Coronary artery (tissue), 2 donors: ENCODE measurements at regions not wholly inside any gene's neighbourhood (a gene's known extent, or its start where the extent isn't known, plus 50 kb on each side); places are given as distances from the start of the nearest gene placed in this dataset.
"Not testable (repeated sequence)": the region's sequence is repeated elsewhere in the genome, so short reads cannot be mapped to it uniquely, and the experiment has no call there.

Source experiments
- DNase-seq: peaks from one replicate; pipeline ENCODE4 v3.0.0-alpha.2; 2017; ENCODE audit warnings: low spot score
- H3K27ac ChIP-seq, 2 donors: fragments of 200-600 bp; sonication (generic); one replicate each; pipeline ENCODE4 v1.5.1; 2016 to 2019
- H3K4me3 ChIP-seq: fragments of 200-600 bp; sonication (generic); 2 replicates; pipeline ENCODE4 v1.5.1; 2016; ENCODE audit warnings: mild to moderate bottlenecking, moderate library complexity

DNA sequence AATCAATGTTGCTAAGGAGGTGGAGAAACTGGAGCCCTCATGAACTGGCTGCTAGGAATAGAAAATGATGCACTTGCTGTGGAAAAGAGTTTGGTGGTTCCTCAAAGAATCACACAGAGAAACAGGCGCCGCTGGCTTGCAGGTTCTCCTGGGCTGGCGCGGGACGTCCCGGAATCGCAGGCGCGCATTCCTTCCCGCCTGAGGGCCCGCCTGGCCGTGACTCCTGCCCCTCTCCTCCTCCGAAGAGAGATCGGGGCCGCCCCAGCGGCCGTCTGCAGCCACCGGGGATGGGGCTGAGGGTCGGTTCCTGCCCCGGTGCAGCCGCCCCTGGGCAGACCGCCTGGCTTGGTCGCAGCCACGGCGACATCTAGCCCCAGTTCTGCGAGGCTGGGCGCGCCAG, 284.4 kb downstream of the CWH43 start:
- not testable (repeated sequence) for H3K4me3 ChIP-seq, H3K27ac ChIP-seq, DNase-seq

DNA sequence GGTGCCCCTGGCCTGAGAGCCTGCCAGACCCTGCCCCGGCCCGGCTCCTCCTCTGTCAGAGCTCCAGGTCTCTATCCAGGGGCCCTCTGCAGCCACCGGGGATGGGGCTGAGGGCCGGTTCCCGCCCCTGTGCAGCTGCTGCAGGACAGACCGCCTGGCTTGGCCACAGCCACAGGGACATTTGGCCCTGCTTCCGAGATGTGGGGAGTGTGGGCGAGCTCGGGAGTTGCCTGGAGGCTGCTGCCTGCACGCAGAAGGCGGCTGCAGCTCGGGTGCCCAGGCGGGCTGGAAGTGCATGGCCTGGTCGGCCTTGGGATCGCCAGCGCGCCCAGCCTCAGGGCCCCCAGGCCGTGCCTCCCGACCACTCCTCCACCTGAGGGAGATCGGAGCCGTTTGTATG, 284.8 kb downstream of the CWH43 start:
- H3K4me3 ChIP-seq, DNase-seq, H3K27ac ChIP-seq: not testable (repeated sequence)

DNA sequence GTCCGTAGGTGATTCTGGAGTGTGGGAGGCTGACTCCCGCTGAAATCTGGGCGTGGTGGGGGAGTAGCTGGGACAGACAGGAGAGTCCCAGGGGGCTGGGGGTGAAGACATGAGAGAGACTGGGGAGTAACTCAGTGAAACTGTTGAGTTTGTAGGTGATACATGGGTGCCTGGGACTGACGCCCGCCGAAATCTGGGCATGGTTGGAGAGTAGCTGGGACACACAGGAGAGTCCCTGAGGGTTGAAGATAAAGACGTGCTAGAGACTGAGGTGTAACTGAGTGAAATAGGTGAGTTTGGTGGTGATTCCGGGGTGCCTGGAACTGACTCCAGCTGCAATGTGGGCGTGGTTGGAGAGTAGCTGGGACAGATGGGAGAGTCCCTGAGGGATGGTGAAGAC, 299.8 kb downstream of the CWH43 start:
- H3K27ac ChIP-seq, DNase-seq, H3K4me3 ChIP-seq: not testable (repeated sequence)

DNA sequence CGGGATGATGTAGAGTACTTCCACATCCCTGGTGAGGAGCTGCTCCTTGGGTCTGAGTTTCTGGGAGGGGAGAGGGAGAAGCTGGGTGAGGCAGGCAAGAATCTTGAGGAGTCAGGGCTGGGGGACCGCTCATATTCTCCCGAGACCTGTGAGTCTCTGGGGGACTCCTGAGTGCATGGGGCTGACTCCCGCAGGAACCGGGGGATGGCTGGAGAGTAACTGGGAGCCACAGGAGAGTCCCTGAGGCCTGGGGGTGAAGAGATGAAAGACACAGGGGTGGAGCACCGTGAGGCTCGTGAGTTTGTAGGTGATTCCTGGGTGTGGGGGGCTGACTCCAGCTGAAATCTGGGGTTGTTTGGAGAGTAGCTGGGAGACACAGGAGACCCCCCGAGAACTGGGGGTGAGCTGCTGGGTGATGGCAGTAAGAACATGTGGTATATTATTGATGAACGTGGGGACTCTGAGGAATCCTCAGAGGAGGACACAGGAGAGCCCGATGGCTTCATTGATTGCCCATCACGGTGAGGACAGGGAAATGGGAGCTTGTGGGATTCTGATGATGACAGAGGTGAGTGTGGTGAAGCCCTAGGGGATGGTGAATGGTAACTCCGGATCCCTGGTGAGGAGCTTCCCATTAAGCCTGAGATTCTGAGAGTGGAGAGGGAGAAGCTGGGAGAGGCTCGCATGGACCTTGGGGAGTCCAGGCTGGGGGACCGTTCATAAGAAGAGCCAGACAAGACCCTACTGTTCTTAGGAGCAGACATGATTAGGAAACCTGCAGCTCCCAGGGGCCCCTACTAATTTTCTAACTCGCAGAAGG, 301.1 kb downstream of the CWH43 start:
- not testable (repeated sequence) for H3K4me3 ChIP-seq, H3K27ac ChIP-seq, DNase-seq

DNA sequence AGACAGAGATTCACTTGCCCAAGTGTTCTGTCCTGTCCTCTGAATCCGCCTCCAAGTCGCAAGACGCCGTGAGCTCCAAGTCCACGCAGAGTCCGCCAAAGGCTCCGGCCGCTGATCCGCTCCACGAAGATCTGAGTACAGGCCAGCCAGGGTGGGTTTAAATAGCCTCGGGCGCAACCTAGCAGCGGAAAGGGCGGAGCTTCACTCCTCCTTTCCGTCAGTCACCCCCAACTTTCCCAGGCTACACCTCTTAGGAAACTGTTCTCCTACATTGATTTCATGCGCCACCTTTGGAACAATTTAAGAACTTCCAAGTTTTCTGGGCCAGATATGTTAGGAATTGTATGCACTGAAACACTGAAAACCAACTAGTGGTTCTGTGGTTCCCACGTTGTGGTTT, 301.8 kb downstream of the CWH43 start:
- DNase-seq, H3K4me3 ChIP-seq, H3K27ac ChIP-seq: not testable (repeated sequence)

DNA sequence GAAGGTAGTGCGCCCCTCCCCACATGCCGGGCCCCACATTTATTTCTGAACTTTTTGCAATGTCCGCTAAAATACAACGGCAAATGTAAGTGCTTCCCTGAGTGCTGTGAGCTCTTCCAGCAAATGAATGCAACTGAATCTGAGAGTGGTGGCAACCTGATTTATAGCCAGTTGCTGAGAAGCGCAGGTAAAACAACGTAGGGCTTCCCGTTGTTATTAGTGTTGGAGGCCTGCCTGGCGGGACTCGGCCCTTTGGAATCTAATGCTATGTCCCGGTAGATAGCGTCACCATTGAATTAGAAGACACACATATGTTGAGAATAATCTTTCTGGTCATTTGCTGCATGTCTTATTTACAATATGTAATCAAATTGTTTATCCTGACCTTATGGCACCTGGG, 302.7 kb downstream of the CWH43 start:
- DNase-seq, H3K27ac ChIP-seq, H3K4me3 ChIP-seq: not testable (repeated sequence)

DNA sequence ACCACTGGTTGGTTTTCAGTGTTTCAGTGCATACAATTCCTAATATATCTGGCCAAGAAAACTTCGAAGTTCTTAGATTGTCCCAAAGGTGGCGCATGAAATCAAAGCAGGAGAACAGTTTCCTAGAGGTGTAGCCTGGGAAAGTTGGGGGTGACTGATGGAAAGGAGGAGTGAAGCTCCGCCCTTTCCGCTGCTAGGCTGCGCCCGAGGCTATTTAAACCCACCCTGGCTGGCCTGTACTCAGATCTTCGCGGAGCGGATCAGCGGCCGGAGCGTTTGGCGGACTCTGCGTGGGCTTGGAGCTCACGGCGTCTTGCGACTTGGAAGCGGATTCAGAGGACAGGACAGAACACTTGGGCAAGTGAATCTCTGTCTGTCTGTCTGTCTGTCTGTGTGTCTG, 328.7 kb downstream of the CWH43 start:
- DNase-seq, H3K27ac ChIP-seq, H3K4me3 ChIP-seq: not testable (repeated sequence)

DNA sequence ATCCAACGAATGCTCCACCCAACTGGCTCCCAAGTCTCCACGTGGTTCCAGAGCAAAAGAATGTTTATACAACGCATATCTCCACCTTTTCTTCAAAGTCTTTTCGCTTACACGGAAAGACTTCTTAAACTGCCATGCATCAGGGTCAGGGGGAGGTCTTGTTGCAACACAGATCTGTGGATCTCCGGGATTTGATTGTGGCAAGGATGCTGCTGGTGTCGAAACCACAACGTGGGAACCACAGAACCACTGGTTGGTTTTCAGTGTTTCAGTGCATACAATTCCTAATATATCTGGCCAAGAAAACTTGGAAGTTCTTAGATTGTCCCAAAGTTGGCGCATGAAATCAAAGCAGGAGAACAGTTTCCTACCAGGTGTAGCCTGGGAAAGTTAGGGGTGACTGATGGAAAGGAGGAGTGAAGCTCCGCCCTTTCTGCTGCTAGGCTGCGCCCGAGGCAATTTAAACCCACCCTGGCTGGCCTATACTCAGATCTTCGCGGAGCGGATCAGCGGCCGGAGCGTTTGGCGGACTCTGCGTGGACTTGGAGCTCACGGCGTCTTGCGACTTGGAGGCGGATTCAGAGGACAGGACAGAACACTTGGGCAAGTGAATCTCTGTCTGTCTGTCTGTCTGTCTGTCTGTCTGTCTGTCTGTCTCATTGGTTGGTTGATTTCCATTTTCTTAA, 334.8 kb downstream of the CWH43 start:
- not testable (repeated sequence) for H3K4me3 ChIP-seq, DNase-seq, H3K27ac ChIP-seq

DNA sequence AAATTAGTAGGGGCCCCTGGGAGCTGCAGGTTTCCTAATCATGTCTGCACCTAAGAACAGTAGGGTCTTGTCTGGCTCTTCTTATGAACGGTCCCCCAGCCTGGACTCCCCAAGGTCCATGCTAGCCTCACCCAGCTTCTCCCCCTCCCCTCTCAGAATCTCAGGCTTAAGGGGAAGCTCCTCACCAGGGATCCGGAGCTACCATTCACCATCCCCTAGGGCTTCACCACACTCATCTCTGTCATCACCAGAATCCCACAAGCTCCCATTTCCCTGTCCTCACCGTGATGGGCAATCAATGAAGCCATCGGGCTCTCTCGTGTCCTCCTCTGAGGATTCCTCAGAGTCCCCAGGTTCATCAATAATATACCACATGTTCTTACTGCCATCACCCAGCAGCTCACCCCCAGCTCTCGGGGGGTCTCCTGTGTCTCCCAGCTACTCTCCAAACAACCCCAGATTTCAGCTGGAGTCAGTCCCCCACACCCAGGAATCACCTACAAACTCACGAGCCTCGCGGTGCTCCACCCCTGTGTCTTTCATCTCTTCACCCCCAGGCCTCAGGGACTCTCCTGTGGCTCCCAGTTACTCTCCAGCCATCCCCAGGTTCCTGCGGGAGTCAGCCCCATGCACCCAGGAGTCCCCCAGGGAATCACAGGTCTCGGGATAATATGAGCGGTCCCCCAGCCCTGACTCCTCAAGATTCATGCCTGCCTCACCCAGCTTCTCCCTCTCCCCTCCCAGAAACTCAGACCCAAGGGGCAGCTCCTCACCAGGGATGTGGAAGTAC, 335.6 kb downstream of the CWH43 start:
- not testable (repeated sequence) for H3K4me3 ChIP-seq, H3K27ac ChIP-seq, DNase-seq

DNA sequence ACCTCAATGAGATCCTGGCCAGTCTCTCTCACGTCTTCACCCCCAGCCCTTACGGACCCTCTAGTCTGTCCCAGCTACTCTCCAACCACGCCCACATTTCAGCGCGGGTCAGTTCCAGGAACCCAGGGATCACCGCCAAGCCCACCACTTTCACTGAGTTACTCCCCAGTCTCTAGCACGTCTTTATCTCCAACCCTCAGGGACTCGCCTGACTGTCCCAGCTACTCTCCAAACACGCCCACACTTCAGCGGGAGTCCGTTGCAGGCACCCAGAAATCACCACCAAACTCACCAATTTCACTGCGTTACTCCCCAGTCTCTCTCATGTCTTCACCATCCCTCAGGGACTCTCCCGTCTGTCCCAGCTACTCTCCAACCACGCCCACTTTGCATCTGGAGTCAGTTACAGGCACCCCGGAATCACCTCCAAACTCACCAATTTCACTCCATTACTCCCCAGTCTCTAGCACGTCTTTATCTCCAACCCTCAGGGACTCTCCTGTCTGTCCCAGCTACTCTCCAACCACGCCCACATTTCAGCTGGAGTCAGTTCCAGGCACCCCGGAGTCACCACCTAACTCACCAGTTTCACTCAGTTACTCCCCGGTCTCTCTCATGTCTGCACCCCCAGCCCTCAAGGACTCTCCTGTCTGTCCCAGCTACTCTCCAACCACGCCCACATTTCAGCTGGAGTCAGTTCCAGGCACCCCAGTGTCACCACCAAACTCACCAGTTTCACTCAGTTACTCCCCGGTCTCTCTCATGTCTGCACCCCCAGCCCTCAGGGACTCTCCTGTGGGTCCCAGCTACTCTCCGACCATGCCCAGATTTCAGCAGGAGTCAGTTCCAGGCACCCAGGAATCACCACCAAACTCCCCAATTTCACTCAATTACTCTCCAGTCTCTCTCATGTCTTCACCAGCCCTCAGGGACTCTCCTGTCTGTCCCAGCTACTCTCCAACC, 336.8 kb downstream of the CWH43 start:
- H3K4me3 ChIP-seq, H3K27ac ChIP-seq, DNase-seq: not testable (repeated sequence)

DNA sequence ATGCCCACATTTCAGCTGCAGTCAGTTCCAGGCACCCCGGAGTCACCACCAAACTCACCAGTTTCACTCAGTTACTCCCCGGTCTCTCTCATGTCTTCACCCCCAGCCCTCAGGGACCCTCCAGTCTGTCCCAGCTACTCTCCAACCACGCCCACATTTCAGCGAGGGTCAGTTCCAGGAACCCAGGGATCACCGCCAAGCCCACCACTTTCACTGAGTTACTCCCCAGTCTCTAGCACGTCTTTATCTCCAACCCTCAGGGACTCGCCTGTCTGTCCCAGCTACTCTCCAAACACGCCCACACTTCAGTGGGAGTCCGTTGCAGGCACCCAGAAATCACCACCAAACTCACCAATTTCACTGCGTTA, 337.5 kb downstream of the CWH43 start:
- DNase-seq, H3K27ac ChIP-seq, H3K4me3 ChIP-seq: not testable (repeated sequence)
